ENCODE measurements at regions not wholly inside any gene's neighbourhood (a gene's known extent, or its start where the extent isn't known, plus 50 kb on each side); places are given as distances from the start of the nearest gene placed in this dataset.

- H2AFZ ChIP-seq (ENCODE audit: low read depth, low read length), result no peak overlapping the region
- H3K4me1 ChIP-seq (ENCODE audit: low read length), result no peaks in the 10 kb centered on the region
- H3K36me3 ChIP-seq (replicated peaks; ENCODE audit: low read depth, low read length), result no peaks in the 10 kb centered on the region
- H3K27ac ChIP-seq (ENCODE audit: low read length), result no peak overlapping the region
- no peaks in the 10 kb centered on the region for H4K20me1 ChIP-seq (ENCODE audit: insufficient read depth, low read length)
- no peak overlapping the region for H3K4me3 ChIP-seq (ENCODE audit: low read length)
- no peaks in the 10 kb centered on the region for H3K79me2 ChIP-seq (ENCODE audit: low read length)
- no peaks in the 10 kb centered on the region for H3K27me3 ChIP-seq (ENCODE audit: low read depth, low read length)
- H3K9ac ChIP-seq (ENCODE audit: low read length), result no peak overlapping the region
- H3K9me3 ChIP-seq (ENCODE audit: insufficient read depth, low read length), result no peaks in the 10 kb centered on the region
- TF ChIP-seq CTCF (IDR thresholded peaks at IDR 0.05; ENCODE audit: low read depth, low read length) (no peak), EZH2phosphoT487 (IDR thresholded peaks at IDR 0.05; ENCODE audit: low read depth) (no peak)
- H3K4me2 ChIP-seq (ENCODE audit: low read length), result no peak overlapping the region
Measured at GRCh38 chr1:164225011-164225410, 334.0 kb upstream of the PBX1 start.

GRCh38 chr1:164226977-164227376 lies 332.0 kb upstream of the PBX1 start:
- no peak overlapping the region for H3K4me3 ChIP-seq (ENCODE audit: low read length)
- no peaks in the 10 kb centered on the region for H3K36me3 ChIP-seq (replicated peaks; ENCODE audit: low read depth, low read length)
- TF ChIP-seq CTCF (IDR thresholded peaks at IDR 0.05; ENCODE audit: low read depth, low read length) (no peak), EZH2phosphoT487 (IDR thresholded peaks at IDR 0.05; ENCODE audit: low read depth) (no peak)
- no peak overlapping the region for H3K27ac ChIP-seq (ENCODE audit: low read length)
- H3K79me2 ChIP-seq (ENCODE audit: low read length), result no peaks in the 10 kb centered on the region
- no peaks in the 10 kb centered on the region for H3K9me3 ChIP-seq (ENCODE audit: insufficient read depth, low read length)
- no peaks in the 10 kb centered on the region for H3K27me3 ChIP-seq (ENCODE audit: low read depth, low read length)
- no peak overlapping the region for H3K9ac ChIP-seq (ENCODE audit: low read length)
- H3K4me2 ChIP-seq (ENCODE audit: low read length), result no peak overlapping the region
- no peaks in the 10 kb centered on the region for H3K4me1 ChIP-seq (ENCODE audit: low read length)
- H2AFZ ChIP-seq (ENCODE audit: low read depth, low read length), result no peak overlapping the region
- no peaks in the 10 kb centered on the region for H4K20me1 ChIP-seq (ENCODE audit: insufficient read depth, low read length)

- no peaks in the 10 kb centered on the region for H3K36me3 ChIP-seq (replicated peaks; ENCODE audit: low read depth, low read length)
- no peak for TF ChIP-seq EZH2phosphoT487 (IDR thresholded peaks at IDR 0.05; ENCODE audit: low read depth)
- no peak for TF ChIP-seq CTCF (IDR thresholded peaks at IDR 0.05; ENCODE audit: low read depth, low read length)
- H2AFZ ChIP-seq (ENCODE audit: low read depth, low read length), result no peak overlapping the region
- H3K4me1 ChIP-seq (ENCODE audit: low read length), result no peaks in the 10 kb centered on the region
- no peaks in the 10 kb centered on the region for H4K20me1 ChIP-seq (ENCODE audit: insufficient read depth, low read length)
- H3K4me2 ChIP-seq (ENCODE audit: low read length), result no peak overlapping the region
- H3K27me3 ChIP-seq (ENCODE audit: low read depth, low read length), result no peaks in the 10 kb centered on the region
- H3K27ac ChIP-seq (ENCODE audit: low read length), result no peak overlapping the region
- H3K79me2 ChIP-seq (ENCODE audit: low read length), result no peaks in the 10 kb centered on the region
- no peak overlapping the region for H3K9ac ChIP-seq (ENCODE audit: low read length)
- H3K4me3 ChIP-seq (ENCODE audit: low read length), result no peak overlapping the region
- H3K9me3 ChIP-seq (ENCODE audit: insufficient read depth, low read length), result no peaks in the 10 kb centered on the region
Measured at GRCh38 chr1:164228928-164229327, 330.1 kb upstream of the PBX1 start.

- H3K9me3 ChIP-seq (ENCODE audit: insufficient read depth, low read length), result no peaks in the 10 kb centered on the region
- H3K4me1 ChIP-seq (ENCODE audit: low read length), result no peaks in the 10 kb centered on the region
- H3K27me3 ChIP-seq (ENCODE audit: low read depth, low read length), result no peaks in the 10 kb centered on the region
- H4K20me1 ChIP-seq (ENCODE audit: insufficient read depth, low read length), result no peaks in the 10 kb centered on the region
- H3K9ac ChIP-seq (ENCODE audit: low read length), result no peak overlapping the region
- TF ChIP-seq EZH2phosphoT487 (IDR thresholded peaks at IDR 0.05; ENCODE audit: low read depth) (no peak), CTCF (IDR thresholded peaks at IDR 0.05; ENCODE audit: low read depth, low read length) (no peak)
- no peaks in the 10 kb centered on the region for H3K36me3 ChIP-seq (replicated peaks; ENCODE audit: low read depth, low read length)
- no peaks in the 10 kb centered on the region for H3K79me2 ChIP-seq (ENCODE audit: low read length)
- no peak overlapping the region for H2AFZ ChIP-seq (ENCODE audit: low read depth, low read length)
- no peak overlapping the region for H3K4me3 ChIP-seq (ENCODE audit: low read length)
- no peak overlapping the region for H3K27ac ChIP-seq (ENCODE audit: low read length)
- H3K4me2 ChIP-seq (ENCODE audit: low read length), result no peak overlapping the region
Measured at GRCh38 chr1:164233149-164233548, 325.8 kb upstream of the PBX1 start.
